ENCODE measurements at regions not wholly inside any gene's neighbourhood (a gene's known extent, or its start where the extent isn't known, plus 50 kb on each side); places are given as distances from the start of the nearest gene placed in this dataset.

- TF ChIP-seq CTCF (IDR thresholded peaks at IDR 0.05; ENCODE audit: poor library complexity): no peak
- no peak for TF ChIP-seq EZH2 (IDR thresholded peaks at IDR 0.05; ENCODE audit: borderline replicate concordance)
- no peak for TF ChIP-seq EZH2phosphoT487 (IDR thresholded peaks at IDR 0.05; ENCODE audit: low read depth, severe bottlenecking, unreplicated experiment)
Observed at GRCh38 chr1:184298440-184299405, 88.1 kb upstream of the C1orf21 start.

Measured in hepatocyte (in vitro differentiated cells).